AG04449 (cell line): ENCODE measurements at regions not wholly inside any gene's neighbourhood (a gene's known extent, or its start where the extent isn't known, plus 50 kb on each side); places are given as distances from the start of the nearest gene placed in this dataset.

Source experiments
- CTCF ChIA-PET: fragments of 350-600 bp; formaldehyde crosslinking; extraction: SDS; loops from one replicate; lab custom pipeline; 2021; ENCODE audit warnings: antibody characterized with exemption; lab: Yijun Ruan, JAX
- POLR2A ChIA-PET: fragments of 400-600, 350-600 bp; formaldehyde crosslinking; extraction: SDS; loops from one replicate; lab custom pipeline; 2020; ENCODE audit warnings: antibody characterized with exemption, inconsistent platforms; lab: Yijun Ruan, JAX
- DNase-seq: peaks from one replicate; pipeline ENCODE4 v3.0.0-alpha.2; 2010; ENCODE audit warnings: low read depth, low spot score
- H3K4me3 ChIP-seq: 2 replicates; pipeline ENCODE4 v1.5.1; 2011; ENCODE audit warnings: low read depth, mild to moderate bottlenecking, control low read depth, low read length
- CTCF ChIP-seq: IDR thresholded peaks from one replicate; pipeline ENCODE4 v1.5.1; 2011; ENCODE audit warnings: mild to moderate bottlenecking, moderate library complexity, low read length, control low read depth, inconsistent platforms; ENCODE audit not compliant: insufficient read depth; ENCODE audit errors: missing control alignments

GRCh38 chr4:166222271-166222670, 349.2 kb downstream of the TLL1 start:
- CTCF ChIA-PET = no interaction called here
- H3K4me3 ChIP-seq = no peak overlapping the region
- no peak for TF ChIP-seq CTCF
- DNase-seq = no peak
- POLR2A ChIA-PET = no interaction called here

GRCh38 chr4:166228112-166228511, 355.1 kb downstream of the TLL1 start:
- CTCF ChIA-PET = interaction anchor here (0.6 to 1.1 kb wide), 4 partner anchors 15 to 62 kb away, joined by 3 read pairs; no protein-coding TSS in a partner anchor
- H3K4me3 ChIP-seq = no peak overlapping the region
- POLR2A ChIA-PET = no interaction called here
- DNase-seq = no peak
- TF ChIP-seq CTCF = no peak

- no peak for DNase-seq
- ChIA-PET POLR2A (no interaction called here), CTCF (no interaction called here)
- TF ChIP-seq CTCF = no peak
- H3K4me3 ChIP-seq = no peak overlapping the region
Measured at GRCh38 chr4:166229799-166230198, 356.8 kb downstream of the TLL1 start.

GRCh38 chr4:166230841-166231240, 357.8 kb downstream of the TLL1 start:
- CTCF ChIA-PET = no interaction called here
- peak; percentile 7 for DNase-seq

GRCh38 chr4:166239354-166239753, 366.3 kb downstream of the TLL1 start:
- no peak overlapping the region for H3K4me3 ChIP-seq
- POLR2A ChIA-PET = no interaction called here
- CTCF ChIA-PET = interaction anchor here (2.0 kb wide), 1 partner anchor 13 kb away, joined by 8 read pairs; no protein-coding TSS in a partner anchor
- DNase-seq = no peak
- no peak for TF ChIP-seq CTCF

More at GRCh38 chr4:166230841-166231240, 357.8 kb downstream of the TLL1 start:
- TF ChIP-seq CTCF = no peak
- POLR2A ChIA-PET = no interaction called here
- H3K4me3 ChIP-seq = no peak overlapping the region

- no peak for DNase-seq
- POLR2A ChIA-PET = no interaction called here
- CTCF ChIA-PET = interaction anchor here (0.7 to 1.6 kb wide), 3 partner anchors 13 to 341 kb away, joined by 3 to 8 read pairs (median 6); no protein-coding TSS in a partner anchor
- H3K4me3 ChIP-seq = no peak overlapping the region
- TF ChIP-seq CTCF = peak; percentile 35
Measured at GRCh38 chr4:166252487-166253402, 379.7 kb downstream of the TLL1 start.
